ENCODE measurements at regions not wholly inside any gene's neighbourhood (a gene's known extent, or its start where the extent isn't known, plus 50 kb on each side); places are given as distances from the start of the nearest gene placed in this dataset.

DNA sequence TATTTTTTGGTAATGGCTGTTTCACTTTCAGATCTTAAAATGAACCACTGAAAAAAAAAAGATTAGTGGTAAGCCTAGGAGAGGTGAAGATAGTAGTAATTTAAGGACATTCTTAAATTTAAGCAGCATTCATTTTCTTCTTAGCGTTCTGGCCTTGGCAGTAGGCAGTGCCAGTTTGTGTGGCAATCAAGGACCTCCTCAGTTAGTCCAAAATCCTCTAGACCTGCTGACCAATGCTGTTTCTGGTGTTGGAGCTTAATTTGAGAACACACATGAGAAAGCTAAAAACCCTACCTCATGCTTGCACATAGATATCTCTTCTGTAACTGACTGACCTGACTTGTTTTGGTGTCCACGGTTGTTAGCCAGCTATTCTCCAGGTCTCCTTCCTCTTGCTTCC lies 219.8 kb upstream of the RGS6 start:
- DNase-seq (ENCODE audit: low read depth in 1 of 2, low spot score in 1 of 2) = no peak
- no peak for TF ChIP-seq SPI1 (IDR thresholded peaks at IDR 0.05; ENCODE audit: borderline replicate concordance, low read depth)
- no peak for TF ChIP-seq GABPA (IDR thresholded peaks at IDR 0.05; ENCODE audit: low read depth)
- TF ChIP-seq REST (IDR thresholded peaks at IDR 0.05; ENCODE audit: insufficient replicate concordance, low read depth) = no peak
- no peak for TF ChIP-seq CTCF (IDR thresholded peaks at IDR 0.05; ENCODE audit: insufficient read depth, low read length)
- TF ChIP-seq POLR2AphosphoS5 (IDR thresholded peaks at IDR 0.05; ENCODE audit: low read depth) = no peak
- Histone ChIP-seq H3K27ac (replicated peaks) (no peak overlapping the region), H3K27me3 (ENCODE audit: insufficient read depth, poor library complexity, severe bottlenecking) (no peaks in the 10 kb centered on the region), H3K4me3 (replicated peaks; ENCODE audit: insufficient read depth, low read length) (no peak overlapping the region)

DNA sequence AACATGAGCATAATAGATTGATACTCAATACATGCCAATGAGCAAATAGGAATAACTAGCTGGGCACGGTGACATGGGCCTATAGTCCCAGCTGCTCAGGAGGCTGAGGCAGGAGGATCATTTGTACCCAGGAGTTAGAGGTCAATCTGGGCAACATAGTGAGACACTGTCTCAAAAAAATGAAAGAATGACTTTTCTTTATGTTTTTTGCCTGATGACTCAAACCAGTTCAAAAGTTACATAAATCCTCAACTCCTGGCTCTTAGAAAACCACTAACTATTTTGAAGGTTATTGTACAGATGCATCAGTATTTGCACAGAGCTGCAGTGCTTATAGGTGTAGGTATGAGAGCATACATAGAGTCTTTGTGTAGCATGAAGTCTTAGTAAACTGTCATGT lies 219.2 kb upstream of the RGS6 start:
- H3K27ac ChIP-seq (replicated peaks) = no peak overlapping the region
- no peaks in the 10 kb centered on the region for H3K27me3 ChIP-seq (ENCODE audit: insufficient read depth, poor library complexity, severe bottlenecking)
- no peak for DNase-seq (ENCODE audit: low read depth in 1 of 2, low spot score in 1 of 2)
- TF ChIP-seq GABPA (IDR thresholded peaks at IDR 0.05; ENCODE audit: low read depth) = no peak
- TF ChIP-seq SPI1 (IDR thresholded peaks at IDR 0.05; ENCODE audit: borderline replicate concordance, low read depth) = no peak
- TF ChIP-seq REST (IDR thresholded peaks at IDR 0.05; ENCODE audit: insufficient replicate concordance, low read depth) = no peak
- no peak for TF ChIP-seq CTCF (IDR thresholded peaks at IDR 0.05; ENCODE audit: insufficient read depth, low read length)
- TF ChIP-seq POLR2AphosphoS5 (IDR thresholded peaks at IDR 0.05; ENCODE audit: low read depth) = no peak
- no peak overlapping the region for H3K4me3 ChIP-seq (replicated peaks; ENCODE audit: insufficient read depth, low read length)

DNA sequence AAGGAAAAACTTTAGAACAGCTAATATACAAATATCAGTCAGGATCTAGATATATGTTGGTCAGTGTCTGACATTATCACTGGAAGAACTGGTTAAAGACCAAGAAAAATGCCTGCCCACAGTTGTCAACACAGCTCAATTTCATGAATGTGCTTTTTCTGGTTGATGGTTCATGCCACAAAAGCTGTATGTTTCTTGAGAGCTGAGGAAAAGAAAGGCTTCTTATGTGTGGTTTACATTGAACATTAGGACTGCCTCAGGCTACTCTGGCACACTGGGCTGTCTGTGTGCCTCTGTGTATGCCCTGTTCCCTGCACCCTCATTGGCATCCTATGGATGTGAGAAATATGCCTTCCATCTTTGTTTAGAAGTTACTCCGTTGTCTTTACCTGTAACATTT lies 218.8 kb upstream of the RGS6 start:
- H3K27ac ChIP-seq (replicated peaks) = no peak overlapping the region

More for the DNA sequence above, 218.8 kb upstream of the RGS6 start:
- no peak for TF ChIP-seq CTCF (IDR thresholded peaks at IDR 0.05; ENCODE audit: insufficient read depth, low read length)
- no peak for TF ChIP-seq GABPA (IDR thresholded peaks at IDR 0.05; ENCODE audit: low read depth)
- no peak for TF ChIP-seq SPI1 (IDR thresholded peaks at IDR 0.05; ENCODE audit: borderline replicate concordance, low read depth)
- TF ChIP-seq POLR2AphosphoS5 (IDR thresholded peaks at IDR 0.05; ENCODE audit: low read depth) = no peak
- TF ChIP-seq REST (IDR thresholded peaks at IDR 0.05; ENCODE audit: insufficient replicate concordance, low read depth) = no peak
- Histone ChIP-seq H3K4me3 (replicated peaks; ENCODE audit: insufficient read depth, low read length) (no peak overlapping the region), H3K27me3 (ENCODE audit: insufficient read depth, poor library complexity, severe bottlenecking) (no peaks in the 10 kb centered on the region)
- no peak for DNase-seq (ENCODE audit: low read depth in 1 of 2, low spot score in 1 of 2)
